ENCODE measurements at regions not wholly inside any gene's neighbourhood (a gene's known extent, or its start where the extent isn't known, plus 50 kb on each side); places are given as distances from the start of the nearest gene placed in this dataset.

GRCh38 chr7:8938044-8938805 is 504.8 kb downstream of the NXPH1 start:
- no peak for DNase-seq

GRCh38 chr7:8939446-8939845 is 506.0 kb downstream of the NXPH1 start:
- no peak for DNase-seq

DNA sequence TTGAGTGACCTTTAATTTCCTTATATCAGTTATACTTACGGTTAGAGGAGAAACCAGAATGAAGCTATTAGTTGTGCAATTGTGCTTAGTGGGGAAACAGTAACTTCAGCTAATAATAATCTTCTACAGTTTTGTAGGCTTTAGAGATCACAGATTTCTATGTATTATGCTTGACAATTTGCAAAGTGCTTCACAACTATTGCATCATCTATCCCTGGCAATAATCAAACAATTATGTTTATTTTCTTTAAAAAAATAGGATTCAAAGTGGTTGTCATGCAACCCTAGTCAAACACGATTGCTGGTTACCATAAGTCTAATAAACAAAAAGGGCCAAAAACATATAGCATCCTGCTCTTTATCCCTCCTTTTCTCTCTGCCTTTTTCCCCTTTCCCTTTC is 530.3 kb downstream of the NXPH1 start:
- no peak for DNase-seq

GRCh38 chr7:8965177-8965576 is 531.8 kb downstream of the NXPH1 start:
- no peak for DNase-seq

DNA sequence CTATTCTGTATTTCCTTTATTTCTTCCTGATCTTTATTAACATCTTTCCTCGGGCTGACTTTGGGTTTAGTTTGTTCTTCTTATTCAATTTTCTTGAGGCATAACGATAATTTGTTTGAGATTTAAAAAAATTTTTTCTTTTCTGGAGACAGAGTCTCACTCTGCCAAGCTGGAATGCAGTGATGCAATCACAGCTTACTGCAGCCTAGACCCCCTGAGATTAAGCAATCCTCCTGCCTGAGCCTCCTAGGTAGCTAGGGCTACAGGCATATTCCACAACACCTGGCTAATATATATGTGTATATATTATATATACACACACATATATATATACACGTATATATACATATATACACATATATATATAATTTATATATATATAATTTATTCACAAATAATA is 540.2 kb downstream of the NXPH1 start:
- DNase-seq, result no peak

GRCh38 chr7:8975681-8976080 is 542.3 kb downstream of the NXPH1 start:
- DNase-seq, result no peak

DNA sequence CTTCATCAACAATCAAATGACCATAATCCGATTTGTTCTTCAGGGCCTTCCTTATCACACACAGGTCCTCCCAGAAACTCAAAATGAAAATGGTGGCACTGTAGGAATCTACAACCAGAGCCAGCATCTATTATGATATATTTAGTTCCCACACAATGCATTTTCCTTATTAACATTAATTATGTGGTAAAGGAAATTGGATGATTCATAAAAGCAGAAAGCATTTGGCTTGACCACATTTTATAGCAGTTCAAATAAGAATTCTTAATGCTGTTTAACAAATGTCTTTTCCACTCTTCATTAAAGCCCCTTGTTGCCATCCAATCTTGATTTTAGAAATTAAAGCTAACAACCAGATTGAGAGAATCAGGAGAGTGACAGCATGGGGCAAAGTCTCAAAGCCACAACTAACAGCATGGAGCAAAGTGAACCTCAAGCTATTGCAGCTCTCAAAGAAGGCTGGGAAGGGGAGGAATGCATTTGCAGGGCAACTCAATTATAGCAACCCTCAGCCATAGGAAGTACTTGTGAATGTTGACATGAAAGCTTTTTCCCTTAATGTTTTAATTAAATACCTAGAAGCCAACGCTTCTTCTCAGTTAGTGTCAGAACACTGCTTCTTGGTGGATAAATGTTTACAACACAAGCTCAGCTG is 549.1 kb downstream of the NXPH1 start:
- no peak for DNase-seq

DNA sequence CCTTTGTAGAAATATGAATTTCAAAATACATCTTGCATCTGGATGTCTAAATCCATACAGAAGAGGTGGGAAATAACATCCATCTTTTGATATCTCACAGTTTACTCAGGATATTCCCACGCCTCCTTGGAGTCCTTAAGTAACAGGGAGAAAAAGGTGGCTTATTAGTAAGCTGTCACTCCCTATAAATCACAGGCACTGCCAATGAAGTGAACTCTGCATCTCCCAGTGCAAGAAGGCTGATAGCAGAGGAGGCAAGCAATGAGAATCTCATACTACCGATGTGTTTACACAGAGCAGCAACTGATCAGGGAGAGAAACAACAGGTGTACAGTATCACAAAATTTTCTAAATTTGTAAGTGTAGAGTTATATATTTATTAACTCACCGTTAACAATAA is 551.8 kb downstream of the NXPH1 start:
- DNase-seq, result no peak

- DNase-seq, result no peak
Observed at GRCh38 chr7:8988267-8988666, 554.9 kb downstream of the NXPH1 start.

- no peak for DNase-seq
Observed at GRCh38 chr7:8991159-8991558, 557.8 kb downstream of the NXPH1 start.

GRCh38 chr7:8998762-8999161 is 565.4 kb downstream of the NXPH1 start:
- DNase-seq, result no peak

- DNase-seq, result no peak
Observed at GRCh38 chr7:9013940-9014339, 580.5 kb downstream of the NXPH1 start.

- DNase-seq, result no peak
Observed at GRCh38 chr7:9017286-9017685, 583.9 kb downstream of the NXPH1 start.

DNA sequence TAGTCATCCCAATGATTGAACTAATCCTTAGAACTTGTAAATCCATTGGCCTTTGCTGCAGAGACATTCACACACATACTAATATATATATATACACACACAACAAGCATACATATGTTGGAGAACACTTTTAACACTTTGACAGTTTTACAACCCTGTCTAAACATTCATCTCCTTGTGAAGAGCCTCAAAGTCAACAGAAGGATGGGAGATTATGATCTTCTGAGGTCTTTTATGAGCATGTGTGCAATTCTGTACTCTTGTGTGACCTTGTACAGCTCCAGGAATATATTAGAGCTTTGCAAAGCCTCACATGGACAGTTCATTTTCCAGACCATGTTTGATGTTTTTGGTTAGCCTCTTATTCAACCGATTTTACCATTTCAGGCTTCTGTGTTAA is 589.0 kb downstream of the NXPH1 start:
- no peak for DNase-seq

GRCh38 chr7:9023675-9024294 is 590.4 kb downstream of the NXPH1 start:
- DNase-seq, result no peak

DNA sequence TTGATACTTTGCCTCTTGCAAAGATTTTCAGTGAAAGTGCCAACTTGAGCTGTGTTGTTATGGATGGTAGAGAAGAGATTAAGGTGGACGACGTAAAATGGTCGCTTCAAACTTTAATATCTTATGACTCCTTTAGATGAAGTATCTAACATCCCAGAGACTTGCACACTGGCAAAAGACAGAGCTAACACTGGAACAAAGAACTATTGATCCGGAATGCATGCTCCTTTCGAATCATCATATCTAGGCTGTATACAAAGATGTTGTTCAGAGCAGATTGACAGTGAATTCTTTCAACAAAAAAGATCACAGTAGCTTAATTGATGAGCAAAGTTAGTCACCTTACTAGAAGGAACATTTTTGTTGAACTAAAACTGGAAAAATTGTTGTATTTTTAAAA is 592.7 kb downstream of the NXPH1 start:
- no peak for DNase-seq

GRCh38 chr7:9028012-9028411 is 594.6 kb downstream of the NXPH1 start:
- peak; percentile 92 for DNase-seq

DNA sequence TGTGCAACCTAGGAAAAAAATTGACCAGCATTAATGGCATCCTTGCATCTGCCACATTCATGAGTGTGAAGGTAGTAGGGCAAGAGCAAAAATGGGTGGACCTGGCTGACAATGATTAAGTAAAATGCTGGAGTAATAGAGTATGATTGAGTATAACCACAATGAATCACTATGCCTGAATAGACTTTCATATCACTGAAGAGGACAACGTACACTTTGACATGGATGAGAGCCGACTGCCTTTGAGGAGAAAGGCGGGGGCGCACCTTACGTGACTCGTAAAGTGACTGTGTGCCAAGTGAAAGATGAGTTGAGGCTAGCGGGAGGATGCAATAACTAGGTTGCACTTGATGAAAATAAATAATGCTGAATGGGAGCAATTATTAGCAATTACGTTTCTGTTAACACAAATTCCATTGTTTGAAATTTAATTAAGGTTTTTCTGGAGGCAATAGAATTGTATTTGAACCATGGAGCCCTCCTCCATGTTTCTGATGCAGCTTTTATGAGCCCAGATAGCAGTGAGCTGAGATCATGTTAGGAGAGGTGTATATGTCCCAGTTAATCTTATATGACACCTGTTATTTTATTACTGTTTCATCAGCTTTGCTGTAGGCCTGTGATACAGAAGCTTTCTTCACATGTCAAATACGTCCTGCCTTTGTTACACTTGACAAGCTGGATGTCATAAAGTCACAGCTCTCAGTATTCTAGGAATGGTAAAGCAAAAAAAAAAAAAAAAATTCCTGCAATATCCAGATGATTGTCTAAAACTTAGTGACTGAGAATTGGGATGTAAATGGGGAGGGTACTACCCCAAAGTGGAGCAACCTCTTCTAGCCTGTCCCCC is 596.5 kb downstream of the NXPH1 start:
- no peak for DNase-seq

GRCh38 chr7:9030976-9031375 is 597.6 kb downstream of the NXPH1 start:
- no peak for DNase-seq

GRCh38 chr7:9031386-9031785 is 598.0 kb downstream of the NXPH1 start:
- no peak for DNase-seq

GRCh38 chr7:9036080-9036479 is 602.7 kb downstream of the NXPH1 start:
- no peak for DNase-seq

GRCh38 chr7:9071160-9071762 is 637.9 kb downstream of the NXPH1 start:
- no peak for DNase-seq

GRCh38 chr7:9075774-9076173 is 642.4 kb downstream of the NXPH1 start:
- DNase-seq, result peak; percentile 36
